NCI-H1694 treated with DMSO at 0.1 percent for 48 hours (cell line): ENCODE measurements at regions not wholly inside any gene's neighbourhood (a gene's known extent, or its start where the extent isn't known, plus 50 kb on each side); places are given as distances from the start of the nearest gene placed in this dataset.
"Not testable (repeated sequence)": the region's sequence is repeated elsewhere in the genome, so short reads cannot be mapped to it uniquely, and the experiment has no call there.

Experiments used
- DNase-seq: peaks from one replicate; lab custom pipeline; 2025; lab: John Stamatoyannopoulos, UW

DNA sequence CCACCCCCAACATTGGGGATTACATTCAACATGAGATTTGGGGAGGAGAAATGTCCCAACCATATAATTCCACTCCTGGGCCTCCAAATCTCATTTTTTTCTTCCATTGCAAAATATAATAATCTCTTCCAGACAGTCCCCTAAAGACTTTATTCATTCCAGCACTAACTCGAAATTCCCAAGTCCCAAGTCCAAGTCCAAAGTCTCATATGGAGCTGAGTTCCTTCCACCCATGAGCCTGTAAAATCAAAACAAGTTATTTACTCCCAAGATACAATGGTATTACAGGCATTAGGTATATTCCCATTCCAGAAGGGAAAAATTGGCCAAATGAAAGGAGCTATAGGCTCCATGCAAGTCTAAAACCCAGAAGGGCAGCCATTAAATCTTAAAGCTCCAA, 56.7 kb downstream of the P2RY1 start:
- no peak for DNase-seq

- no peak for DNase-seq
Observed at GRCh38 chr3:152892446-152892845, 57.5 kb downstream of the P2RY1 start.

GRCh38 chr3:152893647-152894046, 58.7 kb downstream of the P2RY1 start:
- no peak for DNase-seq

DNA sequence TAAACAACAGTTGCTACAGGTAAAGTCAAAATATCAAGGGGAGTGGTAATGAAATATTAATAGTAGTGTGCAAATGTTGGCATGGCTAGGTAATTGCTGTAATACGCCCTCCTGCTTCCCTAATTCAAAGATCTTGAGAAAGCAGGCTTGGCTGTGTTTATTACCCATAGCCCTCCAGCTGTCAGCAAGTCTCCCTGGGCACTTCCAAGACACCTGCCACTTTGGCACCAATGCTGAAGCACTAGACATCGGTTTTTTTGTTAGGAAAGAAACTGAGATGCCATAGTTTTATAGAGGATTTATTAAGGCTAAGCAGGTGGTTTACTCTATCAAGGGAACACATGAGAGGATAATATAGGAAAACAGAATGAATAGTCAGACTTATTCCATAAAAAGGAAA, 64.4 kb downstream of the P2RY1 start:
- no peak for DNase-seq

- DNase-seq: no peak
Observed at GRCh38 chr3:152902141-152902669, 67.3 kb downstream of the P2RY1 start.

- DNase-seq: no peak
Observed at GRCh38 chr3:152905631-152906030, 70.7 kb downstream of the P2RY1 start.

DNA sequence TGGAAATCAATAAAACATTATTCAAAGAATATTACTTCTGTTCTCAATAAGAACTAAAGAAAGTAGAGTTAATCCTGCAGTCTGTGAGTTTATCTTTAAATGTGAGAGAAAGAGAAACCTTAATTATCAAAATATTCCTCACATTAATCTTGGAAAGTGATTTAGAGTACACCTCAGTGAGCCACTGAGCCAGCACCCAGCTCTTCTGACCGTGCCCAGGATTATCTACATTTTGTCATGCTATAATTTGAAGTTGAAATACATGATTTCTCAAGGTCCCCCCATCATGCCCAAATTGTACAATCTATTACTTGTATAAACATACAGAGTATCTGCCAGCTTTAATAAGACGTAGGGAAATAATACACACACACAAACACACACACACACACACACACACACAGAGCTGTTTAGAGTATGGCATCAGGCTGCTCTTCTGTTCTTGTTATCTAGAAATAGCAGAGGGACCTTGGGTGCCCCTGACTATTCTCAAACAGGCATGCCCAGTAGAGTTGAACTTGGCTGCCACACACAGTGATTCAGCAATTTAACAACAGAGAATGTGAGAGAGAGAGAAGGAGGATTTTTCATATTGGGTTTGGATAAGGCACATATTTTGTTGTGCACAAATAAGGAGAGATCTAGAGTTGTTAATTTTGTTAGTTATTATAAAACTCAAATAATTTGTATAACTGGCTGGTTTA, 74.4 kb downstream of the P2RY1 start:
- no peak for DNase-seq

DNA sequence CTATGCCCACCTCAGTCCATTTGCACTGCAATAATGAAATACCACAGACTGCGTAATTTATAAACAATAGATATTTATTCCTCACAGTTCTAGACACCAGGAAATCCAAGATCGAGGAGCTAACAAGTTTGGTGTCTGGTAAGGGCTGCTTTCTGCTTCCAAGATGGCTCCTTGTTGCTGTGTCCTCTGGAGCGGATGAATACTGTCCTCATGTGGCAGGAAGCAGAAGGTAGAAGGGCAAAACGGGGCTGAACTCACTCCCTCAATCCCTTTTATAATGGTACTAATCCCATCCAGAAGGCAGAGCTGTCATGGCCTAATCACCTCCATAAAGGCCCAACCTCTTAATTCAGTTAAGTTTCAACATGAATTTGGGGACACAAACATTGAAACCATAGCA, 75.3 kb downstream of the P2RY1 start:
- no peak for DNase-seq

GRCh38 chr3:152910966-152911365, 76.0 kb downstream of the P2RY1 start:
- no peak for DNase-seq

- not testable (repeated sequence) for DNase-seq
Observed at GRCh38 chr3:152914743-152915142, 79.8 kb downstream of the P2RY1 start.

- DNase-seq: no peak
Observed at GRCh38 chr3:152915695-152916094, 80.8 kb downstream of the P2RY1 start.

GRCh38 chr3:152916753-152917279, 81.9 kb downstream of the P2RY1 start:
- DNase-seq: no peak

DNA sequence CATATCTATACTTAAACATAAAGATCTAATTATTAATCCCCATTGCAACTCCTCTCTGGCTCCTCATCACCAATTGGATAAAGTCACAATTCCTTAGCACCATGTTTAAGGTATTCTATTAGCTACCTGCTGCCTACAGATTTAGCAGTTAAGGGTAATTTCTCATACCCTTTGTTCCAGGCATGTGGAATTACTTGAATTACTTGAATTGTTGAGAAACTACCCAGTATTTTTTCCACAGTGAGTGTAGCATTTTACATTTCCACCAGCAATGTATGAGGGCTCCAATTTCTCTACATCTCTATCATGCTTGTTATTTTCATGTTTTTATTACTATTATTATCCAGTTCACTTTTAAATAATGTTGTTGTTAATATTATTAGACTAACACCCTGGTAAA, 86.4 kb downstream of the P2RY1 start:
- no peak for DNase-seq

DNA sequence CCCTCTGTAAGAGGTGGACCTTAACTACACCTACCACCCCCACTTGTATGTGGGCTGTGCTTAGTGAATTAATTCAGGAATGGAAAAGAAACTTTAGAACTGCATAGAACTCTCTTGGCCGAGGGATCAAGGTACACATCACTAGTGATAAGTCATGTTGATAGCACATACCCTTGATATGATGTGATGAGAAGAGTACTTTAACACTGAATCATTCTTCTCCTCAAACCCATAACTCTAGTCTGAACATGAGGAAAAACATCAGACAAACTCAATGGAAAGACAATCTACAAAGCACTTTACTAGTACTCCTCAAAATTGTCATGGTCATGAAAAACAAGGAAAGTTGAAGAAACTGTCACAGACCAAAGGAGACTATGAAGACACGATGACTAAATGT, 87.6 kb downstream of the P2RY1 start:
- no peak for DNase-seq

DNA sequence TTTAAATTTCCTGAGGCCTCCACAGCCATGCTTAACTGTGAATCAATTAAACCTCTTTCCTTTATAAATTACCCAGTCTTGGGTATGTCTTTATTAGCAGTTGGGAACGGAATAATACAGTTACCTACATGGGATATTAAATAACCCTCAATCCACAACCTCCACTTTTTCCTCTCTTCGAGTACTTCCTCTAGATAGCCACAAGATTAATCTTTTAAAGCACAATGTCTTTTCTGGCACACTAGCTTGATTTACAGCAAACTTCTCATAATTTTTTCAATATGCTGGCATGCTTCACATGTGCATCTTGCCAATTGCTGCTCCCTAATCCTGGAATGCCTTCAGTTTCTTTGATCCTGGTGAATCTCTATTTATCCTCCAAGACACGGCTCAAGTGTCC, 92.2 kb downstream of the P2RY1 start:
- DNase-seq: no peak

GRCh38 chr3:152930516-152930915, 95.6 kb downstream of the P2RY1 start:
- DNase-seq: no peak

- no peak for DNase-seq
Observed at GRCh38 chr3:152937234-152937633, 102.3 kb downstream of the P2RY1 start.

- no peak for DNase-seq
Observed at GRCh38 chr3:152938974-152939636, 104.2 kb downstream of the P2RY1 start.

GRCh38 chr3:152941859-152942258, 106.9 kb downstream of the P2RY1 start:
- DNase-seq: no peak

DNA sequence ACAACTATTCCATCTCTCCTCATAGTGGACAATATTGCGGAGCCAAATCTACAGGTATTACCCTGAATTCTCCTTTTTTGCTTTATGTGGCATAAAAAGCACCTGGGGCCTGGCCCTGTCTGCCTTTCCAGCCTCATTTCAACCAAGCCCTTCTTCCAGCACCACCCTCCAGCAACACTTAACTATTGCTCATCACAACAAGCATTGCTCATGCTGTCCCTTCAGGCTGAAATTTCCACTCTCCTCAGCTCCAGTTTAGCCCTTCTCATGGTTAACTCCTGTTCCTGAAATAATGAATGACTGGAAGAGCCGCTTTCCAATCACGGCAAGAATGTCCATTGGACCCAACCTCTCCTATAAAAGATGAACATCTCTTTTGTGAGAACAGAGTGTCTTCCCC, 107.4 kb downstream of the P2RY1 start:
- no peak for DNase-seq

- no peak for DNase-seq
Observed at GRCh38 chr3:152943645-152944044, 108.7 kb downstream of the P2RY1 start.

GRCh38 chr3:152944671-152945070, 109.7 kb downstream of the P2RY1 start:
- DNase-seq: no peak

DNA sequence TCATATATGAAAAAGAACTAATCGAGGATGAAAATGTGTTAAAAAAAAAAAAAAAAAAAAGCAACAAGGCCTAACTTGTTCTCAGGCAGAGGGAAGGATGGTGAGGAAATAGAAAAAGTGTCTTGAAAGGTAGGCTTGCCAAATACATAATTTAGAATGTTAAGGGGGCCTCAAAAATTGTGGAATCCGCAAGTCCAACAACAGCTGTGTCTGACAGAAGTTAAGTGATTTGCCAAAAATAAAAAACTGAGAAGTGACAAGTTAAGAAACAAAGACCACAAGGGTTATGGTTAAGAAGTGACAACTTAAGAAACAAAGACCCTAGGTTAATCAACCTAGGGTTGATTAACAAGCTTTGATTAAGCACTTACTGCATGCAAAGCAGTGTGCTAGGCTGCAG, 110.6 kb downstream of the P2RY1 start:
- no peak for DNase-seq
